ENCODE measurements at regions not wholly inside any gene's neighbourhood (a gene's known extent, or its start where the extent isn't known, plus 50 kb on each side); places are given as distances from the start of the nearest gene placed in this dataset.

- no peak for TF ChIP-seq POLR2A (IDR thresholded peaks at IDR 0.05)
- TF ChIP-seq CTCF (IDR thresholded peaks at IDR 0.05): no peak
These were observed 524.8 kb upstream of the PPP2R3A start for GRCh38 chr3:135440746-135441145.
